ENCODE measurements at regions not wholly inside any gene's neighbourhood (a gene's known extent, or its start where the extent isn't known, plus 50 kb on each side); places are given as distances from the start of the nearest gene placed in this dataset.

DNA sequence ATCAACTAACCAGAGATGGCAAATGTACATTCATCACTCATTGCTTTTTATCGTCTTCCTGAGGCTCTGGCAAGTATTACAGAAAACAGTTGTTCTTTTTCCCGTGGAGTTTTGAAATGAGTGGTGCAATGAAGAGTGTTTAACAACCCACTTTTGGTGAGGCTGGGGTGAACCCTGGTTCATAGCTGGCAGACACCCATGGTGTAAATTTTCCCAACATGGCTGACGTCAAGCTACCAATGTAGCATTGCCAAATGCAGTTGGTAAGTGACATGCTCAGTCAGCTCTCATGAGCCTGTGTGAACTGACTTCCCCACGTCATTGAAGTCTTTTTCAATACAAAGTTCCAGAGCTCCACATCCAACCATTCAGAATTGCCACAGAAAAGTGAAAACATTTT, 386.2 kb downstream of the TMEM114 start:
- TF ChIP-seq NFIC (IDR thresholded peaks at IDR 0.05) (no peak), YY1 (IDR thresholded peaks at IDR 0.05; ENCODE audit: low read depth) (no peak)
- TF ChIP-seq, protein P1, sequence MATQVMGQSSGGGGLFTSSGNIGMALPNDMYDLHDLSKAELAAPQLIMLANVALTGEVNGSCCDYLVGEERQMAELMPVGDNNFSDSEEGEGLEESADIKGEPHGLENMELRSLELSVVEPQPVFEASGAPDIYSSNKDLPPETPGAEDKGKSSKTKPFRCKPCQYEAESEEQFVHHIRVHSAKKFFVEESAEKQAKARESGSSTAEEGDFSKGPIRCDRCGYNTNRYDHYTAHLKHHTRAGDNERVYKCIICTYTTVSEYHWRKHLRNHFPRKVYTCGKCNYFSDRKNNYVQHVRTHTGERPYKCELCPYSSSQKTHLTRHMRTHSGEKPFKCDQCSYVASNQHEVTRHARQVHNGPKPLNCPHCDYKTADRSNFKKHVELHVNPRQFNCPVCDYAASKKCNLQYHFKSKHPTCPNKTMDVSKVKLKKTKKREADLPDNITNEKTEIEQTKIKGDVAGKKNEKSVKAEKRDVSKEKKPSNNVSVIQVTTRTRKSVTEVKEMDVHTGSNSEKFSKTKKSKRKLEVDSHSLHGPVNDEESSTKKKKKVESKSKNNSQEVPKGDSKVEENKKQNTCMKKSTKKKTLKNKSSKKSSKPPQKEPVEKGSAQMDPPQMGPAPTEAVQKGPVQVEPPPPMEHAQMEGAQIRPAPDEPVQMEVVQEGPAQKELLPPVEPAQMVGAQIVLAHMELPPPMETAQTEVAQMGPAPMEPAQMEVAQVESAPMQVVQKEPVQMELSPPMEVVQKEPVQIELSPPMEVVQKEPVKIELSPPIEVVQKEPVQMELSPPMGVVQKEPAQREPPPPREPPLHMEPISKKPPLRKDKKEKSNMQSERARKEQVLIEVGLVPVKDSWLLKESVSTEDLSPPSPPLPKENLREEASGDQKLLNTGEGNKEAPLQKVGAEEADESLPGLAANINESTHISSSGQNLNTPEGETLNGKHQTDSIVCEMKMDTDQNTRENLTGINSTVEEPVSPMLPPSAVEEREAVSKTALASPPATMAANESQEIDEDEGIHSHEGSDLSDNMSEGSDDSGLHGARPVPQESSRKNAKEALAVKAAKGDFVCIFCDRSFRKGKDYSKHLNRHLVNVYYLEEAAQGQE (IDR thresholded peaks at IDR 0.05; ENCODE audit: low read depth) = no peak
- TF ChIP-seq, protein P2, sequence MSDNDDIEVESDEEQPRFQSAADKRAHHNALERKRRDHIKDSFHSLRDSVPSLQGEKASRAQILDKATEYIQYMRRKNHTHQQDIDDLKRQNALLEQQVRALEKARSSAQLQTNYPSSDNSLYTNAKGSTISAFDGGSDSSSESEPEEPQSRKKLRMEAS (IDR thresholded peaks at IDR 0.05) = no peak

Data from Ishikawa (cell line).